Skin of body (tissue), 1 donor: ENCODE measurements at regions not wholly inside any gene's neighbourhood (a gene's known extent, or its start where the extent isn't known, plus 50 kb on each side); places are given as distances from the start of the nearest gene placed in this dataset.
"Not testable (repeated sequence)": the region's sequence is repeated elsewhere in the genome, so short reads cannot be mapped to it uniquely, and the experiment has no call there.

Experiments used
- DNase-seq: peaks from one replicate; lab custom pipeline; 2025; lab: John Stamatoyannopoulos, UW

DNA sequence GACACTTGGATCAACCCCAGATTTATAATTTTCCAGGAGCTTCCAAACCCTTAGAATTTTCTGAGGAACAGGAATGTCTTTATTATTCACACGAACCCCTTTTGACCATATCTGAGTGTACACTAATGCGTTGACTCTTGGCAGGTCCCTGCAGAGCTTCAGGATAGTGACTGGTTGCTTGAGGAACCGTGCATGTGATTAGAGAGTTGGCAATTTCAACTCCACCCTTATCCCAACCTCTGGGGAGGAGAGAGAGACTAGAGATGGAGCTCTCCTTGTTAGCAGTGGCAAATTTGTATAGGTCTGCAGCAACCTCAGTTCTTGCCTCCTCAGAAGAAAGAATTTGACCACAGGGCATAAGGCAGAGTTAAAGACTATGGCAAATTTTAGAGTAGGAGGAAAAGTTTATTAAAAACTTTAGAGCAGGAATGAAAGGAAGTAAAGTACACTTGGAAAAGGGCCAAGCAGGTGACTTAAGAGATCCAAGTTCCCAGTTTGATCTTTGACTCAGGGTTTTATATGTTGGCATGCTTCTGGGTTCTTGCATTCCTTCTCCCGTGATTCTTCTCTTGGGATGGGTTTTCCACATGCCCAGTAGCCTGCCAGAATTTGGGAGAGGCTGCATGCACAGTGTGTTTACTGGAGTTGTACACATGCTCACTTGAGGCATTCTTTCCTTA lies 93.8 kb upstream of the ETV3 start:
- DNase-seq = no peak

GRCh38 chr1:157230500-157230899 lies 92.3 kb upstream of the ETV3 start:
- no peak for DNase-seq

DNA sequence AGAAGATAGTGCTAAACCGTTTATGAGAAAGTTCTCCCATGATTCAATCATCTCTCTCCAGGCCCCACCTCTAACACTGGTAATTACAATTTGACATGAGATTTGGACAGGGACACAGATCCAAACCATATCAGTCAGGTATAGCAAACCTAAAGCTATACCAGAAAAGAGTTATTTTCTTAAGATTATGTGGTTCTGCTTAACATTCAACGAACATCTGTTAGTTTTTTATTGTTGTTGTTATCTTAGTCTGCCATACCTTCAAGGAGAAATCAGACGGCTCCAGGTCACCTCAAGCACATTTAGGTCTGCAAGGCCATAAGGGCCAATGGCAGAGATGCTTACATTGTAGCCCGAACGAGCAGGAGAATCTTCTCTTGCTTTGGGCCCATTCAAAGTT lies 89.5 kb upstream of the ETV3 start:
- DNase-seq = no peak

GRCh38 chr1:157226739-157227138 lies 88.5 kb upstream of the ETV3 start:
- DNase-seq = no peak

GRCh38 chr1:157219600-157219999 lies 81.4 kb upstream of the ETV3 start:
- no peak for DNase-seq

DNA sequence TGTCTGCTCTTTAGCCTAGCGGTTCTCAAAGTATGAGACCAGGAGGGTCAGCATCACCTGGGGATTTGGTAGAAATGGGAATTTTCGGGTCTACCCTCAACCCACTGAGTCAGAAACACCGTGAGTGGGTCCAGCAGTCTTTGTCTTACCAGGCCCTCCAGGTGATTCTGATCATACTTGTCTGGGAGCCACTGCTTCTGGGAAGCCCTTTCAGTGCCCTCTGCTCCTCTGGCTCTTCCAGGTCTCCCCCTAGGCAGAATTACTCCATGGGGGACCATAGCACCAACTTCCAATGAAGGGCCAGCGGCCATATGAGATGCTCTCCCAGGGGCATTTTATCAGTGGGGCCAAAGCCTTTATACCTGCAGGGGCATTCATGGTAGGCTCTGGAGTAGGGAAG lies 81.0 kb upstream of the ETV3 start:
- no peak for DNase-seq

DNA sequence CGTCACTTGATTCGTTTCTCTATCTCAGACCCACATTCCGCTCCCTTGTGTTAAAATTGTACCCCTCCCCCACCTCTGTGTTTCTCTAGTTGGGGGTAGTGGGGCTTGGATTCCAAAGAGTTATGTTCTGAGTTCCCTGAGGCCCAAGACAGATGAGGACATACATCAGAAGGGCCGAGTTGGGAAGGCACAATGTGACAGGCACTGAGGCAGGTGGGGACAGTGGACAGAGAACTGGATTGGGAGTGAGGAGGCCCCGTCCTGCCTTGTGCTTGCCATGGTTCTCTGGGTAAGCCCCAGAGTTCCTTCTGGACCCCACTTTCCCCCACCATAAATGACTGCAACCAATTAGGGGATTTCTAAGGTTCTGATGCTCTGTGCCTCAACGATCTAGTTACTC lies 80.5 kb upstream of the ETV3 start:
- DNase-seq = no peak

DNA sequence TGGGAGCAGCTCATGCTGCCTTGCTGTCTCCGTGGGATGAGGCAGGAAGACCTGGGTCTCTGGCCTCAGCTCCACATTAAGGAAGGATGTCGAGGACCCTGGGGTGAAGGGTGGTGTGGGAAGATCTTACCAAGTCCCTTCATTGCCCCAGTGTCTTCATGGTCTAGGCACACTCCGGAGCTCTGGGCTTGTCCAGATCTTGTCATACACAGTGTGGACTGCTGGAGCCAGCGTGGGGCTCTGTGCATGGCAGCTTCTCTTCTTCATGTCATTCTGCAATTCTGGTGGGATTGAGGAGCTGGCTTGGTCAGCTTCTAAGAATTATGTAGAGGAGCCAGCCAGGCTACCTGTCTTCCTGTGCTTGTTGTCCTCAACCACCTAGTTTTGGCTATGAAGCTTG lies 79.3 kb upstream of the ETV3 start:
- DNase-seq = no peak

- DNase-seq = no peak
Measured at GRCh38 chr1:157213836-157214235, 75.6 kb upstream of the ETV3 start.

DNA sequence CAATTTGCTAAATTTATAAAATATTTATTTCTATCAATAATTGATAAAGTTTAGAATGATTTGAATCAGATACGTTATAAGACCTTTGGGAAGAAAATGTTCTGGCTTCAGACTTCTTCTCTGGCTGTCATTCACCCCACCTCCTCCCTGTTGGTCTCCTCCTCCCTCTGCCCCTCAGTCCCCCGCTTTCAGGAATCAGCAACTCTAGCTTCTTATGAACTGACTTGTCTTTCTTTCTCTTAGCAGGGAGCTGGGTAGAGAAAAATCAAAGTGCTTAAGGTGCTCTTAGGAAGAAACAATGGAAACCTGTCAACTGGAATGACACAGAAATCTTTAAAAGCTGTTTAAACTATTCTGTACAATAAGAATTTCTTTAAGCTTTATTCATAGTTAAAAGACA lies 71.3 kb upstream of the ETV3 start:
- no peak for DNase-seq

DNA sequence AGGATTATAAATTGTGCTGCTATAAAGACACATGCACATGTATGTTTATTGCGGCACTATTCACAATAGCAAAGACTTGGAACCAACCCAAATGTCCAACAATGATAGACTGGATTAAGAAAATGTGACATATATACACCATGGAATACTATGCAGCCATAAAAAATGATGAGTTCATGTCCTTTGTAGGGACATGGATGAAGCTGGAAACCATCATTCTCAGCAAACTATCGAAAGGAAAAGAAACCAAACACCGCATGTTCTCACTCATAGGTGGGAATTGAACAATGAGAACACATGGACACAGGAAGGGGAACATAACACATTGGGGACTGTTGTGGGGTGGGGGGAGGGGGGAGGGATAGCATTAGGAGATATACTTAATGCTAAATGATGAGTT lies 67.8 kb upstream of the ETV3 start:
- not testable (repeated sequence) for DNase-seq

DNA sequence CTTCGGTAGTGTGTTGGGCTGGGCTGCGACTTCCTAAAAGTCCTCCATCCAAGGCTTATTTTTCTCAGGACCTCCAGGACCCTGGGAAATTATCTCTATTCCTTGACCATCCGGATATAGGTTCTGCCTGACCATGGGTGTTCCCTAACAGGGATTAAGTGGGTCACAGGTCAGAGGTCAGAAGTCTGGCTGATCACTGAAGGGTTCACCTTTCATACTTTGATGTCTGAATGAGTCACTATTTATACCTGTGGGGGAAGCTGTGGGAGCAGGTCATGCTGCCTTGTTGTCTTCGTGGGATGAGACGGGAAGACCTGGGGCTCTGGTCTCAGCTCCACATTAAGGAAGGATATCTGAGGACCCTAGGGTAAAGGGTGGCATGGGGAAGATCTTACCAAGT lies 65.0 kb upstream of the ETV3 start:
- DNase-seq = no peak

GRCh38 chr1:157202331-157202730 lies 64.1 kb upstream of the ETV3 start:
- DNase-seq = no peak

- no peak for DNase-seq
Measured at GRCh38 chr1:157201767-157202166, 63.6 kb upstream of the ETV3 start.

GRCh38 chr1:157200451-157200850 lies 62.3 kb upstream of the ETV3 start:
- DNase-seq = no peak

DNA sequence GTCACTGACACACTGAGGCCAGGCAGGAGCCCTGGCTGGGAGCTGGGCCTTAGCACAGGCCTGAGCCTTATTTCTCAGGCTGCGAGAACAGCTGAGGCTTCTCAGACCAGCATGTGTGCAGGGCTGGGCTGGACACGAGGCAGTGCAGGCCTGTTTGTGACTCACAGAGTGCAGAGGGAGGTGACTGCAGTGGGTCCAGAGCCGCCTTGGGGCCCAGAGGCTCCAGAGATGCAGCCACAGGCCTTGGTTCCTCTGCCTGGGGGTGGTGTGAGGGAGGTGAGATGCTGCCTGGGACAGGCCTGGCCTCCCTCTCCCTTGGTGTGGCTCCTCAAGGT lies 61.2 kb upstream of the ETV3 start:
- no peak for DNase-seq

DNA sequence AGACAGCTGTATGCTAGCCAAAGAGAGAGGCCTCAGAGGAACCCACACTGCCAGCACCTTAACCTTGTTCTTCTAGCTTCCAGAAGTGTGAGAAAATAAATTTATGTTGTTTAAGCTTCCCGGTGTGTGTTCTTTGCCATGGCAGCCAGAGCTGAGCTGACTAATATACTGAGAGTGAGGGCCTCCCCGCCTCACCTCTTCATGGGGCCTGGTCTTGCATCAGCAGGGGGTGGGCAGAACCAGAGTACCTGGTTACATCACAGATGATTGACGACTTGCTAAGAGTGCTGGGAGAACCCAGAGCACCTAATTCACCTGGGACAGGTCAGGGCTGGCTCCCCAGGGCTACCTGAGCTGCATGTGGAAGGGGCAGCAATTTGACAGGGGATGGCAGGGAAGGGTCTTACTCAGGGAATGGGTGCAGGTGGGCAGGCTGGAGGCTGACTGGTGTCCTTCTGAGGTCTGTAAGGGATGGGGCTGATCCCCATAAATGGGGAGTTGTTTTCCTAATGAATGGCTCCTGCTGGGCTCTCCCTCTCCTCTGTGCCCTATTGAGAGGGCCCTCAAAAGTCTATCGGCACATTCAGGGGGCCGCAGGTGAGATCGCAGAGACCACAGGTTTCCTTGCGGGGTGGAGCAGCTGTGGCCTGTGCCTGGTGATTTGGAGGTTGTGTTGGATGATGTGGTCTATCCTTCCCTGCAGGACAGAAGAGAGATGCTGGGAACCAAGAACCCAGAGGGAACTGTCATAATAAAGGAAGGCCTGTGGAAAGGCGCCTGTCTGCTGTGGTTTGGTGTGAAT lies 60.6 kb upstream of the ETV3 start:
- DNase-seq = no peak

DNA sequence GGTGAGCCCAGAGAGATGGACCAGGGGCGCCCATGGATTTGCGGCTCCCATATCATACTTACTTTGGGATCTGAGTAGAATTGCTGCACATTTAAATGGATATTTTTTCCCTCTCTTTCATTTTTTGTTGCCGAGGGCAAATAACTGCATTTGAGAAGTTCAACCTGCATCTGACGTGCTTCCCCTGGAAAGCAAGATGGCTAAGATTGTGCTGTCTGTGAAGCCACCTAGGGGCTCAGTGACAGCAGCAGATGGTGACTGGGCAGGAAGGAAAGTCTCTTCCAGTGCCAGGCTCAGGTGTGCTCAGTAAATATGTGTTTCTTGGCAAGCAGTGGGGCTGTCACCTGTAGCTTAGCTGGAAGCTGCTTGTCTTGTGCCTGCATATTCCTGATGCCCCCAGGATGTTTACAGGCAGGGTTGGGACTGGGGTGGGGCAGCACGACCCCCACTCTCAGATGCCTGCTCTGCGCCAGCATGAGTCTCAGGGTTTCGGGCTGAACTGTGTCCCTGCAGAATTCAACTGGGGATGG lies 59.8 kb upstream of the ETV3 start:
- no peak for DNase-seq

- DNase-seq = not testable (repeated sequence)
Measured at GRCh38 chr1:157196670-157197456, 58.7 kb upstream of the ETV3 start.

DNA sequence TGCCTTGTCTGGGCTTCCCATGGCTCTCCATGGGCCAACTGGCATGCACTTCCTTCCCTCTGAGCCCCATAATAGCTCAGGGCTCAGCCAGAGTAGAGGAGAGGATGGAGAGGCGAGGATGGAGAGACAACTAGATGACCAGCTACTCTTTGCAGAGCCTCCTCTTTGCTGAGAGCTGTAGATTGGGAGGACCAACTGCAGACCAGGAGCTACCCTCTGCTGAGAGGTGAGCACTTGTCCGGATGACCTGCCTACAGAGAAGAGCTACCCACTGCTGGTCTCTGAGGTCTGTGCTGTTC lies 58.0 kb upstream of the ETV3 start:
- DNase-seq = no peak

- no peak for DNase-seq
Measured at GRCh38 chr1:157195521-157196244, 57.5 kb upstream of the ETV3 start.
